IMR-90 (cell line): ENCODE measurements at regions not wholly inside any gene's neighbourhood (a gene's known extent, or its start where the extent isn't known, plus 50 kb on each side); places are given as distances from the start of the nearest gene placed in this dataset.

Experiments used
- ATAC-seq: fragments of 200-7000 bp; cut with Tn5 transposase; 2 replicates; pipeline ENCODE4 v1.9.1; 2020; ENCODE audit warnings: low read depth, mild to moderate bottlenecking, moderate library complexity
- BruUV-seq: library from RNA; stranded (reverse); fragments of 400-500 nt; replicated peaks from 2 replicates; lab custom pipeline; 2021; lab: Mats Ljungman, UMichigan
- CTCF ChIA-PET: fragments of 300-600 bp; formaldehyde crosslinking; extraction: SDS; loops from one replicate; lab custom pipeline; 2021; ENCODE audit warnings: antibody characterized with exemption; lab: Yijun Ruan, JAX
- POLR2A ChIA-PET: fragments of 300-600 bp; sonication (Branson Sonifier 250); formaldehyde crosslinking; loops from one replicate; lab custom pipeline; 2022; ENCODE audit warnings: antibody characterized with exemption; ENCODE audit not compliant: unreplicated experiment; lab: Charles Lee
- DNase-seq: peaks from one replicate; pipeline ENCODE4 v3.0.0; 2013
- H2AFZ ChIP-seq: replicated peaks from 2 replicates; pipeline ENCODE3; 2013; ENCODE audit warnings: low read length, mild to moderate bottlenecking; ENCODE audit not compliant: poor library complexity
- H2AK5ac ChIP-seq: 2 replicates; pipeline ENCODE4 v1.6.1; 2013; ENCODE audit warnings: low read depth, low read length, inconsistent platforms
- H2AK9ac ChIP-seq: replicated peaks from 2 replicates; pipeline ENCODE3; 2013; ENCODE audit warnings: mild to moderate bottlenecking, low read depth, low read length, moderate library complexity; ENCODE audit not compliant: poor library complexity
- H2BK120ac ChIP-seq: 2 replicates; pipeline ENCODE4 v1.6.1; 2013; ENCODE audit warnings: low read depth, low read length, inconsistent platforms
- H2BK15ac ChIP-seq: 3 replicates; pipeline ENCODE4 v1.6.1; 2013; ENCODE audit warnings: low read depth, low read length, inconsistent platforms
- H2BK20ac ChIP-seq: 2 replicates; pipeline ENCODE4 v1.6.1; 2013; ENCODE audit warnings: low read depth, mild to moderate bottlenecking, inconsistent platforms, low read length, moderate library complexity
- H2BK5ac ChIP-seq: 2 replicates; pipeline ENCODE4 v1.6.1; 2013; ENCODE audit warnings: mild to moderate bottlenecking, low read depth, low read length, inconsistent platforms; ENCODE audit not compliant: poor library complexity, severe bottlenecking
- H3K14ac ChIP-seq: replicated peaks from 2 replicates; pipeline ENCODE4 v1.6.1; 2013; ENCODE audit warnings: low read depth, low read length, inconsistent platforms
- H3K18ac ChIP-seq: 2 replicates; pipeline ENCODE4 v1.6.1; 2013; ENCODE audit warnings: low read depth, low read length, control low read depth
- H3K23ac ChIP-seq: 2 replicates; pipeline ENCODE4 v1.6.1; 2013; ENCODE audit warnings: low read depth, low read length, inconsistent platforms
- H3K27ac ChIP-seq: 2 replicates; pipeline ENCODE4 v1.5.1; 2013; ENCODE audit warnings: mild to moderate bottlenecking, control low read depth, low read length; ENCODE audit not compliant: insufficient read depth
- H3K27me3 ChIP-seq: 2 replicates; pipeline ENCODE4 v1.6.1; 2013; ENCODE audit warnings: low read length; ENCODE audit not compliant: control insufficient read depth, insufficient read depth
- H3K36me3 ChIP-seq: 2 replicates; pipeline ENCODE4 v1.6.1; 2013; ENCODE audit warnings: low read length, mixed read lengths; ENCODE audit not compliant: control insufficient read depth, insufficient read depth
- H3K4ac ChIP-seq: 2 replicates; pipeline ENCODE4 v1.6.1; 2013; ENCODE audit warnings: low read depth, low read length, inconsistent platforms
- H3K4me1 ChIP-seq: 2 replicates; pipeline ENCODE4 v1.6.1; 2013; ENCODE audit warnings: low read length, mixed read lengths; ENCODE audit not compliant: control insufficient read depth, insufficient read depth
- H3K4me2 ChIP-seq: 2 replicates; pipeline ENCODE4 v1.6.1; 2013; ENCODE audit warnings: low read depth, mild to moderate bottlenecking, control low read depth, low read length, moderate library complexity
- H3K4me3 ChIP-seq: 2 replicates; pipeline ENCODE4 v1.5.1; 2013; ENCODE audit warnings: low read depth, mild to moderate bottlenecking, control low read depth, low read length, moderate library complexity; ENCODE audit not compliant: insufficient read depth
- H3K56ac ChIP-seq: 2 replicates; pipeline ENCODE4 v1.6.1; 2013; ENCODE audit warnings: low read length, inconsistent platforms; ENCODE audit not compliant: insufficient read depth; ENCODE audit errors: extremely low read depth
- H3K79me1 ChIP-seq, 2 experiments: 2 replicates each; pipeline ENCODE4 v1.6.1; 2013; ENCODE audit warnings: low read length in 2 of 2, inconsistent platforms in 1 of 2, low read depth in 1 of 2
- H3K9ac ChIP-seq: 2 replicates; pipeline ENCODE4 v1.6.1; 2013; ENCODE audit warnings: low read depth, low read length, control low read depth
- H3K9me1 ChIP-seq: 2 replicates; pipeline ENCODE4 v1.6.1; 2013; ENCODE audit warnings: low read length, inconsistent platforms; ENCODE audit not compliant: insufficient read depth
- H3K9me3 ChIP-seq: 2 replicates; pipeline ENCODE4 v1.6.1; 2013; ENCODE audit warnings: low read length; ENCODE audit not compliant: control insufficient read depth, insufficient read depth
- H4K20me1 ChIP-seq: 2 replicates; pipeline ENCODE4 v1.6.1; 2013; ENCODE audit warnings: low read length, inconsistent platforms; ENCODE audit not compliant: insufficient read depth
- H4K5ac ChIP-seq: 2 replicates; pipeline ENCODE4 v1.6.1; 2013; ENCODE audit warnings: mild to moderate bottlenecking, low read depth, low read length, control low read depth
- H4K8ac ChIP-seq, 2 experiments: 2 replicates each; pipeline ENCODE4 v1.6.1; 2013; ENCODE audit warnings: low read depth in 2 of 2, low read length in 2 of 2, control low read depth in 1 of 2, inconsistent platforms in 1 of 2
- H4K91ac ChIP-seq: 2 replicates; pipeline ENCODE4 v1.6.1; 2013; ENCODE audit warnings: low read depth, low read length, inconsistent platforms; ENCODE audit not compliant: insufficient read depth
- BHLHE40 ChIP-seq: fragments of 150-350 bp; IDR thresholded peaks from 2 replicates; pipeline ENCODE4 v1.6.1; 2016; ENCODE audit warnings: mild to moderate bottlenecking, low read depth, low read length
- FOS ChIP-seq: fragments of 150-350 bp; IDR thresholded peaks from 2 replicates; pipeline ENCODE4 v1.6.1; 2016; ENCODE audit warnings: low read depth, low read length
- MAFK ChIP-seq: IDR thresholded peaks from 2 replicates; pipeline ENCODE4 v1.6.1; 2012; ENCODE audit warnings: low read depth, low read length, improper control_type of control experiment
- SMC3 ChIP-seq: fragments of 150-350 bp; IDR thresholded peaks from 2 replicates; pipeline ENCODE4 v1.6.1; 2016; ENCODE audit warnings: low read depth, mild to moderate bottlenecking, antibody characterized with exemption, low read length, moderate library complexity
- USF2 ChIP-seq: fragments of 150-350 bp; IDR thresholded peaks from 2 replicates; pipeline ENCODE4 v1.6.1; 2017; ENCODE audit warnings: mild to moderate bottlenecking, antibody characterized with exemption, low read length, low read depth
- WGBS, 2 experiments: methylation state at CpG; one replicate each; pipeline versions ENCODE4 v1.1.5 to v1.1.7; 2013; ENCODE audit warnings: missing lambda C conversion rate in 2 of 2; ENCODE audit not compliant: insufficient read length in 1 of 2; ENCODE audit errors: extremely low coverage in 2 of 2; 5-methylcytosine and 5-hydroxymethylcytosine counted together
- dilution Hi-C: fragments of 300-500 bp; cut with HindIII; formaldehyde crosslinking; loops from one replicate; pipeline ENCODE4 v1.14.3; 2018; ENCODE audit warnings: low sequenced_read_pairs; ENCODE audit not compliant: unreplicated experiment
- in situ Hi-C: fragments of 300-500 bp; cut with MboI; formaldehyde crosslinking; loops from 3 replicates; pipeline ENCODE4 v1.14.3; 2019; ENCODE audit warnings: low sequenced_read_pairs, inconsistent platforms, mixed read lengths
- intact Hi-C: fragments of 100-400 bp; cut with micrococcal nuclease; formaldehyde crosslinking; loops from 2 replicates; pipeline ENCODE4 v1.10.0; 2022

GRCh38 chr18:67410075-67411070 lies 106.1 kb downstream of the DSEL start (continued):
- no peak for TF ChIP-seq SMC3

DNA sequence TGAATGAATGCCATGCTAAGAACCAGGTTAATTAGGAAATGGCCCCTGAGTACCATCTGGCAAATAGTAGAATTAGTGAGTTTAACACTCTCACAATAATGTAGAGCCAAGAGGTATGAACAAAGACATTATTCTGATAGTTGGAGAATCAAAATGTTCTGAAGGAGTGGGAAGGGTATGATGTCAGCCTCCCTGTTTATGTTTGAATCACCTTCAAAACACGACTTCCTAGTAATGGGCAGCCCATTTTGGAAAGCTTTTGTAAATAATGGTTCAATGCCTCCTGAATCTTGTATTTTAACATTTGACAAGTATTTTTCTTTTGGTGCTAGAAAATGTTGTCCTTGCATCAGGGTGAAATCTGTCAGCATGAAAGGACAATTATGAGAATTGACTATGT lies 108.3 kb downstream of the DSEL start:
- no peak overlapping the region for H2AK9ac ChIP-seq
- TF ChIP-seq BHLHE40, result no peak
- no peak for TF ChIP-seq USF2
- peak; percentile 26; the same call in 1 of the 2 replicates for TF ChIP-seq FOS
- TF ChIP-seq MAFK, result no peak
- intact Hi-C loops, result loop anchor here (5.0 kb wide), 1 partner anchor 36 kb away; no protein-coding TSS in a partner anchor
- WGBS, 2 experiments, result no CpG with 5 or more reads among the region's 1 CpG
- H2AFZ ChIP-seq, result no peak overlapping the region
- peak overlapping the region; percentile 71; the same call in 1 of the 3 replicates for H2BK15ac ChIP-seq
- no peak overlapping the region for H3K4me3 ChIP-seq
- DNase-seq (peak; percentile 72), ATAC-seq (peak; percentile 70)
- no peaks in the 10 kb centered on the region for H4K20me1 ChIP-seq
- H3K27me3 ChIP-seq, result no peaks in the 10 kb centered on the region
- H3K18ac ChIP-seq, result peak overlapping the region; percentile 60; the same call in 1 of the 2 replicates
- no peak overlapping the region for H3K23ac ChIP-seq
- no peaks in the 10 kb centered on the region for H3K9me3 ChIP-seq
- ChIA-PET CTCF (no interaction called here), POLR2A (interaction anchor here (0.6 kb wide), 1 partner anchor 33 kb away, joined by 4 read pairs; no protein-coding TSS in a partner anchor)
- peak overlapping the region; percentile 50; the same call in 1 of the 2 replicates for H2BK20ac ChIP-seq
- H2BK5ac ChIP-seq, result peak overlapping the region; percentile 66
- H3K9me1 ChIP-seq, result no peaks in the 10 kb centered on the region
- BruUV-seq, result no TSS peak
- no peak overlapping the region for H3K4ac ChIP-seq
- no peaks in the 10 kb centered on the region for H3K79me1 ChIP-seq
- H3K36me3 ChIP-seq, result no peaks in the 10 kb centered on the region
- H3K56ac ChIP-seq, result no peak overlapping the region
- no peak overlapping the region for H3K9ac ChIP-seq
- H4K5ac ChIP-seq, result no peak overlapping the region
- in situ Hi-C loops, result no loop called here
- no peak overlapping the region for H4K91ac ChIP-seq
- no peak overlapping the region for H2AK5ac ChIP-seq
- H2BK120ac ChIP-seq, result peak overlapping the region; percentile 21; the same call in 1 of the 2 replicates
- no peak overlapping the region for H3K14ac ChIP-seq
- H3K27ac ChIP-seq, result no peak overlapping the region
- dilution Hi-C loops, result no loop called here
- peaks cover 4% of the 10 kb centered on the region; the same call in 1 of the 2 replicates for H3K4me1 ChIP-seq
- peak overlapping the region in 1 of 2 experiments; percentile 15; a peak in 1 of 4 replicates for H4K8ac ChIP-seq
- H3K4me2 ChIP-seq, result peak overlapping the region; percentile 26; the same call in 1 of the 2 replicates
